Adrenal gland (tissue), 9 donors: ENCODE measurements at regions not wholly inside any gene's neighbourhood (a gene's known extent, or its start where the extent isn't known, plus 50 kb on each side); places are given as distances from the start of the nearest gene placed in this dataset.

ENCODE experiments used
- DNase-seq, 7 donors: peaks; one replicate each; pipeline ENCODE4 v3.0.0-alpha.2; 2019 to 2020
- H3K27ac ChIP-seq, 5 donors: fragments of 200-600 bp; sonication (generic) in 4 of 5; 1 replicate in 3 of 5; 2 replicates in 2 of 5; pipeline versions ENCODE4 v1.5.1 to v1.8.0; 2016 to 2020; ENCODE audit warnings: mild to moderate bottlenecking in 1 of 5
- H3K27me3 ChIP-seq: fragments of 200-600 bp; 2 replicates; pipeline ENCODE4 v1.8.0; 2021
- H3K36me3 ChIP-seq, 2 donors: fragments of 200-600 bp; replicated peaks in 1 of 2; 1 replicate in 1 of 2; 2 replicates in 1 of 2; pipeline versions ENCODE4 v1.5.1 to v1.8.0; 2018 to 2022
- H3K4me1 ChIP-seq, 2 donors: fragments of 200-600 bp; replicated peaks in 1 of 2; 1 replicate in 1 of 2; 2 replicates in 1 of 2; pipeline versions ENCODE4 v1.5.1 to v1.8.0; 2018 to 2021
- H3K4me3 ChIP-seq, 4 donors: fragments of 200-600 bp; sonication (generic) in 3 of 4; one replicate each; pipeline ENCODE4 v1.5.1; 2016 to 2018
- H3K9me3 ChIP-seq, 3 donors: fragments of 200-600 bp; sonication (generic) in 1 of 3; replicated peaks in 1 of 3; 1 replicate in 2 of 3; 2 replicates in 1 of 3; pipeline versions ENCODE4 v1.5.1 to v1.8.0; 2016 to 2021
- POLR2A ChIP-seq, 2 donors: fragments of 450-650 bp; IDR thresholded peaks; one replicate each; pipeline ENCODE4 v1.6.1; 2017; ENCODE audit warnings: antibody characterized with exemption in 2 of 2, mild to moderate bottlenecking in 2 of 2, moderate library complexity in 1 of 2
- WGBS, 4 donors: extraction: QIAGEN DNeasy Blood & Tissue Kit in 2 of 4; methylation state at CpG; one replicate each; pipeline versions ENCODE4 v1.1.5 to v1.1.7; 2013 to 2017; 5-methylcytosine and 5-hydroxymethylcytosine counted together
- intact Hi-C, 2 donors: fragments of 100-400 bp; cut with DNase I; formaldehyde crosslinking; loops; one replicate each; pipeline versions ENCODE4 v1.14.1 to v1.15.0; 2022 to 2023
- TF ChIP-seq, protein P1 (sequence below), 6 experiments: fragments of 450-650 bp in 4 of 6; fragments of 200-600 bp in 2 of 6; sonication (generic) in 1 of 6; IDR thresholded peaks; 1 replicate in 5 of 6; 2 replicates in 1 of 6; pipeline versions ENCODE4 v1.5.1 to v1.8.0; 2016 to 2021; ENCODE audit warnings: antibody characterized with exemption in 6 of 6, mild to moderate bottlenecking in 2 of 6, moderate library complexity in 1 of 6
- donor health status: healthy with polysubstance abuse.
- donor health status: Bipolar disorder and iron deficiency.
- donor health status: DM: yes; HTN: yes; CAD: no.
- donor health status: DM: no; HTN: no; CAD: no.
- donor health status: DM: no; HTN: no; CAD: no.

DNA sequence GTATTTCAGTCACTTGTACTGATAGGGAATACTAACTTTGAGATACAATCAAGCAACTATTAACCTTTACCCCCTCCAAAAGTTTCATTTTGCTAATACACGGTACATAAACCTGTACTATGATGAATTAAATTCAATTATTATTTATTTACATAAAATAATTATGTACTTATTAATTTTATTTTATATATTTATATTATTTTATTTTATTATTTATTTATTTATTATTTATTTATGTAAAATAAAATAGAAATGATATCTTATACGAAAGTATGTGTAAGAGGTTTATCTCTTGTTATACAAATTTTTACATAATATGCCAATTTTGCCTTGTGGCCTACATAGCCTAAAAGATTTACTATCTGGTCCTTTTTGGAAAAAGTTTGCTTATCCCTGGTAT lies 564.3 kb downstream of the SLITRK5 start:
- Histone ChIP-seq H3K4me1 (no peaks in the 10 kb centered on the region), H3K27me3 (no peaks in the 10 kb centered on the region), H3K36me3 (no peaks in the 10 kb centered on the region), H3K27ac (no peak overlapping the region), H3K4me3 (no peak overlapping the region), H3K9me3 (peaks cover 0 to 6% (median 0%) of the 10 kb centered on the region in 3 donors)
- intact Hi-C loops: no loop called here
- no peak for DNase-seq
- 78 to 84% (median 81%) methylated on average over 2 of the region's 2 CpGs for WGBS, 4 donors
- TF ChIP-seq, protein P1, sequence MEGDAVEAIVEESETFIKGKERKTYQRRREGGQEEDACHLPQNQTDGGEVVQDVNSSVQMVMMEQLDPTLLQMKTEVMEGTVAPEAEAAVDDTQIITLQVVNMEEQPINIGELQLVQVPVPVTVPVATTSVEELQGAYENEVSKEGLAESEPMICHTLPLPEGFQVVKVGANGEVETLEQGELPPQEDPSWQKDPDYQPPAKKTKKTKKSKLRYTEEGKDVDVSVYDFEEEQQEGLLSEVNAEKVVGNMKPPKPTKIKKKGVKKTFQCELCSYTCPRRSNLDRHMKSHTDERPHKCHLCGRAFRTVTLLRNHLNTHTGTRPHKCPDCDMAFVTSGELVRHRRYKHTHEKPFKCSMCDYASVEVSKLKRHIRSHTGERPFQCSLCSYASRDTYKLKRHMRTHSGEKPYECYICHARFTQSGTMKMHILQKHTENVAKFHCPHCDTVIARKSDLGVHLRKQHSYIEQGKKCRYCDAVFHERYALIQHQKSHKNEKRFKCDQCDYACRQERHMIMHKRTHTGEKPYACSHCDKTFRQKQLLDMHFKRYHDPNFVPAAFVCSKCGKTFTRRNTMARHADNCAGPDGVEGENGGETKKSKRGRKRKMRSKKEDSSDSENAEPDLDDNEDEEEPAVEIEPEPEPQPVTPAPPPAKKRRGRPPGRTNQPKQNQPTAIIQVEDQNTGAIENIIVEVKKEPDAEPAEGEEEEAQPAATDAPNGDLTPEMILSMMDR (IDR thresholded peaks at IDR 0.05): no peak
- no peak for TF ChIP-seq POLR2A (IDR thresholded peaks at IDR 0.05)

GRCh38 chr13:88246239-88246638 lies 575.1 kb downstream of the SLITRK5 start:
- Histone ChIP-seq H3K4me1 (no peaks in the 10 kb centered on the region), H3K9me3 (no peaks in the 10 kb centered on the region), H3K27ac (no peak overlapping the region), H3K27me3 (no peaks in the 10 kb centered on the region), H3K36me3 (no peaks in the 10 kb centered on the region), H3K4me3 (no peak overlapping the region)
- TF ChIP-seq POLR2A (IDR thresholded peaks at IDR 0.05): no peak
- TF ChIP-seq, protein P1 (IDR thresholded peaks at IDR 0.05): no peak
- intact Hi-C loops: no loop called here
- DNase-seq: no peak

DNA sequence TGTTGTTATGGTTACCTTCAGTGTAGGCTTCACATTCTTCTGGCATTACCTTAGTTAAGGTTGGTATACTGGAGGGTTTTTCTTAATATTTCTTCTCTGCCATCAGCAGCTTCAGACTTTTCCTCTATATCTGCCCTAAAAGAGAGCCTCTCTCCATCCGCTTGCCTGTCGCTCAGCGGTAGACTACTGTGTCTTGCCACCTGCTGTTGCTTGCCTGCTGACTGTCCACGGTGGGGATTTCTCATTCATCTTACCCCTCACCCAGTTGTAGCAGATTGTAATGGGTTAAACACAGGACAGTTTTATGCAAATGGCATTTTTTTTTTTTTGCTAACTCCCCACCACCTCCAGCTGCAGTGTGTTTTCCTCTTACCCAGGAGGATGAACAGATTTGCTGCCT lies 577.2 kb downstream of the SLITRK5 start:
- no peak for DNase-seq
- intact Hi-C loops: no loop called here
- no peaks in the 10 kb centered on the region for H3K27me3 ChIP-seq
- no peaks in the 10 kb centered on the region for H3K9me3 ChIP-seq
- no peak overlapping the region for H3K27ac ChIP-seq
- no peaks in the 10 kb centered on the region for H3K4me1 ChIP-seq
- TF ChIP-seq POLR2A (IDR thresholded peaks at IDR 0.05): no peak
- TF ChIP-seq, protein P1 (IDR thresholded peaks at IDR 0.05): no peak
- no peaks in the 10 kb centered on the region for H3K36me3 ChIP-seq
- 61 to 67% (median 65%) methylated on average over 4 of the region's 4 CpGs for WGBS, 4 donors
- H3K4me3 ChIP-seq: no peak overlapping the region

GRCh38 chr13:88257706-88258105 lies 586.5 kb downstream of the SLITRK5 start:
- no peaks in the 10 kb centered on the region for H3K4me1 ChIP-seq
- H3K4me3 ChIP-seq: no peak overlapping the region
- no peaks in the 10 kb centered on the region for H3K27me3 ChIP-seq
- H3K36me3 ChIP-seq: no peaks in the 10 kb centered on the region
- H3K27ac ChIP-seq: no peak overlapping the region
- no peak for DNase-seq
- TF ChIP-seq, protein P1 (IDR thresholded peaks at IDR 0.05): no peak
- WGBS, 4 donors: 48 to 59% (median 57%) methylated on average over 3 of the region's 3 CpGs
- no peaks in the 10 kb centered on the region for H3K9me3 ChIP-seq
- intact Hi-C loops: no loop called here
